Gastrocnemius medialis (tissue), 4 donors: ENCODE measurements at regions not wholly inside any gene's neighbourhood (a gene's known extent, or its start where the extent isn't known, plus 50 kb on each side); places are given as distances from the start of the nearest gene placed in this dataset.

Source experiments
- POLR2A ChIP-seq, 2 donors: fragments of 450-650 bp; IDR thresholded peaks; one replicate each; pipeline ENCODE4 v1.6.1; 2017; ENCODE audit warnings: antibody characterized with exemption in 2 of 2, mild to moderate bottlenecking in 2 of 2, moderate library complexity in 2 of 2
- TF ChIP-seq, protein P1 (sequence below), 5 experiments: fragments of 450-650 bp in 3 of 5; fragments of 200-600 bp in 2 of 5; sonication (generic) in 2 of 5; IDR thresholded peaks in 4 of 5; conservative IDR thresholded peaks in 1 of 5; 1 replicate in 4 of 5; 2 replicates in 1 of 5; pipeline ENCODE4 v1.5.1; 2016 to 2019; ENCODE audit warnings: antibody characterized with exemption in 5 of 5, mild to moderate bottlenecking in 3 of 5, moderate library complexity in 3 of 5

DNA sequence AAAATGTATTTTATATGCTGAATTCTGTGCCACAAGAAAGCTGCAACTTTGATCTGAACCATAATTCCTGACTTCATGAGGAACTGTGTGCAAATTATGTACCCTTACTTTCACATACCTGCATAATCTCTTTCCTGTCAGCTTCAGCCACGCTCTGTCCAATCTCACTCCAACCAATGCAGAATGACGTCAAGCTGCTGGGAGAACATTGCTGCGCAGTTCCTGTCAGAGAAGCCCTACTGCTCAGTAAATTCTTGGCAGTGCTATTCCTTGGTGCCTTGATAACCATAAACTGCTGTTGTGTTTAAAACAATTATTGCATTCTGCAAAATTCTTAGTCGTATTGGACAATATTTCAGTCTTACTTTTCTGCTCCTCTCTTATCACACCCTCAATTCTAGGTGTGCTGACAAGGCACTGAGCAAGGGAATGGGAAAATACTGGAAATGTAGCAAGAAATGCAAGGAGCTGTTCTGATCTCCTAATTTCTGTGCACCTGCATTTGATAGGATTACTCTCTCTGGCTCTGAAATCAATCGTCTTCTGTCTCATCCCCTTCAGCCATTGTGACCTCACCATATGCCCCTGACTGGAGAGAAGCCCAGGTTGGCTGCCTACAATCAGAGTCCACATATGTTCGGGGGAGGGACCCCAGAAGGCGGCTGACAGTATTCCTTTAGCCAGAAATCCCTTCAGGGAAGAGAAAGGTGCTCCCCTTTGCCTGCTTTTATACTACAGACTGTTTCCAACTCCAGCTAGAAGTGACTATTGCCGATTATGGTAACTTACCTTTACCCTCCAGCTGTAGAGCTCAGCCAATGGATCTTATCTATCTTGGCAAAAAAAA is 274.9 kb upstream of the NOVA1 start:
- TF ChIP-seq, protein P1, sequence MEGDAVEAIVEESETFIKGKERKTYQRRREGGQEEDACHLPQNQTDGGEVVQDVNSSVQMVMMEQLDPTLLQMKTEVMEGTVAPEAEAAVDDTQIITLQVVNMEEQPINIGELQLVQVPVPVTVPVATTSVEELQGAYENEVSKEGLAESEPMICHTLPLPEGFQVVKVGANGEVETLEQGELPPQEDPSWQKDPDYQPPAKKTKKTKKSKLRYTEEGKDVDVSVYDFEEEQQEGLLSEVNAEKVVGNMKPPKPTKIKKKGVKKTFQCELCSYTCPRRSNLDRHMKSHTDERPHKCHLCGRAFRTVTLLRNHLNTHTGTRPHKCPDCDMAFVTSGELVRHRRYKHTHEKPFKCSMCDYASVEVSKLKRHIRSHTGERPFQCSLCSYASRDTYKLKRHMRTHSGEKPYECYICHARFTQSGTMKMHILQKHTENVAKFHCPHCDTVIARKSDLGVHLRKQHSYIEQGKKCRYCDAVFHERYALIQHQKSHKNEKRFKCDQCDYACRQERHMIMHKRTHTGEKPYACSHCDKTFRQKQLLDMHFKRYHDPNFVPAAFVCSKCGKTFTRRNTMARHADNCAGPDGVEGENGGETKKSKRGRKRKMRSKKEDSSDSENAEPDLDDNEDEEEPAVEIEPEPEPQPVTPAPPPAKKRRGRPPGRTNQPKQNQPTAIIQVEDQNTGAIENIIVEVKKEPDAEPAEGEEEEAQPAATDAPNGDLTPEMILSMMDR (IDR thresholded peaks at IDR 0.05 in 4 of 5, conservative IDR thresholded peaks at IDR 0.05 in 1 of 5), result no peak
- TF ChIP-seq POLR2A (IDR thresholded peaks at IDR 0.05), result no peak
